Esophagus muscularis mucosa (tissue), 4 donors: ENCODE measurements at regions not wholly inside any gene's neighbourhood (a gene's known extent, or its start where the extent isn't known, plus 50 kb on each side); places are given as distances from the start of the nearest gene placed in this dataset.

Source experiments
- CTCF ChIP-seq, 3 experiments: fragments of 200-600 bp in 2 of 3; fragments of 450-650 bp in 1 of 3; sonication (generic) in 2 of 3; IDR thresholded peaks; one replicate each; pipeline ENCODE4 v1.5.1; 2017 to 2019; ENCODE audit warnings: antibody characterized with exemption in 3 of 3, mild to moderate bottlenecking in 2 of 3, moderate library complexity in 1 of 3
- EP300 ChIP-seq: sonication (generic); formaldehyde crosslinking; IDR thresholded peaks from one replicate; pipeline ENCODE4 v1.6.1; 2017; ENCODE audit warnings: antibody characterized with exemption
- POLR2AphosphoS5 ChIP-seq, 2 donors: sonication (generic); formaldehyde crosslinking; IDR thresholded peaks; one replicate each; pipeline ENCODE4 v1.6.1; 2017; ENCODE audit warnings: antibody characterized with exemption in 2 of 2

DNA sequence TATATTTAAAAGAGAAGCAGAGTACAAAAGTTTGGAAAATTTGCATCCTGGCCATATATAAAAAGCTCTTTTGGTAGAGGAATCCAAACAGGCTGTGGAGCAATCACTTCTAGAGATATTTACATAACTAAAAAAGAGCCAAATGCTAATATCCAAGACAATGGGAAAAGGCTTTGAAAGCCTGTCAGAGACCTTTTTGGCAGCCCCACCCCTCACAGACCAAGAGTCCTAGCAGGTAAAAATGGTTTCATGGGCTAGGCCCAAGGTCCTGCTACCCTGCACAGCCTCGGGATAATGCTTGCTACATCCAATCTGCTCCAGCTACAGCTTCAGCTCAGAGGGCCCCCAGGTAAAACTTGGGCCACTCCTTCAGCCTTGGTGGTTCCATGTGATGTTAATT, 430.2 kb upstream of the KCND2 start:
- TF ChIP-seq POLR2AphosphoS5 (IDR thresholded peaks at IDR 0.05) (no peak), EP300 (no peak), CTCF (IDR thresholded peaks at IDR 0.05) (no peak)
